ENCODE measurements at regions not wholly inside any gene's neighbourhood (a gene's known extent, or its start where the extent isn't known, plus 50 kb on each side); places are given as distances from the start of the nearest gene placed in this dataset.
A peak's percentile ranks its signal among the peaks of the same experiment; 100 is the strongest.

GRCh38 chr12:33614630-33615029 is 175.0 kb upstream of the SYT10 start:
- H3K4me2 ChIP-seq (ENCODE audit: low read length) = no peak overlapping the region
- H3K27ac ChIP-seq (ENCODE audit: low read depth, low read length, poor library complexity, severe bottlenecking) = no peak overlapping the region
- no peak overlapping the region for H2AFZ ChIP-seq (ENCODE audit: low read length)
- H3K79me2 ChIP-seq (ENCODE audit: insufficient read depth, low read length) = no peaks in the 10 kb centered on the region
- no peaks in the 10 kb centered on the region for H3K4me1 ChIP-seq (ENCODE audit: insufficient read depth, low read length, severe bottlenecking)
- H3F3A ChIP-seq (ENCODE audit: insufficient read depth, low read length) = no peaks in the 10 kb centered on the region
- H3K4me3 ChIP-seq (ENCODE audit: low read depth, low read length, poor library complexity, severe bottlenecking) = no peak overlapping the region
- H3K9ac ChIP-seq (ENCODE audit: low read length) = no peak overlapping the region
- TF ChIP-seq CTCF (IDR thresholded peaks at IDR 0.05; ENCODE audit: low read length) (no peak), EZH2 (IDR thresholded peaks at IDR 0.05; ENCODE audit: borderline replicate concordance, low read length) (no peak)
- no peaks in the 10 kb centered on the region for H3K36me3 ChIP-seq (ENCODE audit: insufficient read depth, low read length)
- no peaks in the 10 kb centered on the region for H3K9me3 ChIP-seq (ENCODE audit: low read length)
- no peaks in the 10 kb centered on the region for H4K20me1 ChIP-seq (ENCODE audit: insufficient read depth, low read length)
- H3K27me3 ChIP-seq (ENCODE audit: insufficient read depth, low read length) = no peaks in the 10 kb centered on the region
- no peaks in the 10 kb centered on the region for H3K9me2 ChIP-seq (ENCODE audit: low read depth, low read length)

- Histone ChIP-seq H3K4me1 (ENCODE audit: insufficient read depth, low read length, severe bottlenecking) (no peaks in the 10 kb centered on the region), H3F3A (ENCODE audit: insufficient read depth, low read length) (no peaks in the 10 kb centered on the region), H3K27me3 (ENCODE audit: insufficient read depth, low read length) (no peaks in the 10 kb centered on the region), H2AFZ (ENCODE audit: low read length) (no peak overlapping the region), H3K36me3 (ENCODE audit: insufficient read depth, low read length) (no peaks in the 10 kb centered on the region), H4K20me1 (ENCODE audit: insufficient read depth, low read length) (no peaks in the 10 kb centered on the region), H3K9ac (ENCODE audit: low read length) (no peak overlapping the region), H3K27ac (ENCODE audit: low read depth, low read length, poor library complexity, severe bottlenecking) (no peak overlapping the region), H3K4me3 (ENCODE audit: low read depth, low read length, poor library complexity, severe bottlenecking) (no peak overlapping the region), H3K79me2 (ENCODE audit: insufficient read depth, low read length) (no peaks in the 10 kb centered on the region), H3K4me2 (ENCODE audit: low read length) (no peak overlapping the region), H3K9me3 (ENCODE audit: low read length) (no peaks in the 10 kb centered on the region), H3K9me2 (ENCODE audit: low read depth, low read length) (no peaks in the 10 kb centered on the region)
- TF ChIP-seq EZH2 (IDR thresholded peaks at IDR 0.05; ENCODE audit: borderline replicate concordance, low read length) (no peak), CTCF (IDR thresholded peaks at IDR 0.05; ENCODE audit: low read length) (no peak)
Measured at GRCh38 chr12:33617218-33617617, 177.6 kb upstream of the SYT10 start.

GRCh38 chr12:33628087-33628486 is 188.5 kb upstream of the SYT10 start:
- H3K27me3 ChIP-seq (ENCODE audit: insufficient read depth, low read length) = no peaks in the 10 kb centered on the region
- H2AFZ ChIP-seq (ENCODE audit: low read length) = no peak overlapping the region
- no peak for TF ChIP-seq EZH2 (IDR thresholded peaks at IDR 0.05; ENCODE audit: borderline replicate concordance, low read length)
- TF ChIP-seq CTCF (IDR thresholded peaks at IDR 0.05; ENCODE audit: low read length) = peak; percentile 8; the same call in 1 of the 2 replicates
- no peak overlapping the region for H3K4me3 ChIP-seq (ENCODE audit: low read depth, low read length, poor library complexity, severe bottlenecking)
- H3K4me1 ChIP-seq (ENCODE audit: insufficient read depth, low read length, severe bottlenecking) = no peaks in the 10 kb centered on the region
- H3F3A ChIP-seq (ENCODE audit: insufficient read depth, low read length) = no peaks in the 10 kb centered on the region
- H4K20me1 ChIP-seq (ENCODE audit: insufficient read depth, low read length) = no peaks in the 10 kb centered on the region
- H3K36me3 ChIP-seq (ENCODE audit: insufficient read depth, low read length) = no peaks in the 10 kb centered on the region
- H3K9me3 ChIP-seq (ENCODE audit: low read length) = no peaks in the 10 kb centered on the region
- H3K4me2 ChIP-seq (ENCODE audit: low read length) = no peak overlapping the region
- H3K27ac ChIP-seq (ENCODE audit: low read depth, low read length, poor library complexity, severe bottlenecking) = no peak overlapping the region
- no peak overlapping the region for H3K9ac ChIP-seq (ENCODE audit: low read length)
- no peaks in the 10 kb centered on the region for H3K79me2 ChIP-seq (ENCODE audit: insufficient read depth, low read length)
- no peaks in the 10 kb centered on the region for H3K9me2 ChIP-seq (ENCODE audit: low read depth, low read length)

Measured in OCI-LY1 (cell line).